ENCODE measurements at regions not wholly inside any gene's neighbourhood (a gene's known extent, or its start where the extent isn't known, plus 50 kb on each side); places are given as distances from the start of the nearest gene placed in this dataset.

GRCh38 chr1:106751002-106751401, 305.5 kb upstream of the PRMT6 start:
- TF ChIP-seq CTCF (conservative IDR thresholded peaks at IDR 0.05; ENCODE audit: low read depth, low read length) (no peak), EZH2 (IDR thresholded peaks at IDR 0.05; ENCODE audit: borderline replicate concordance, low read depth, low read length, poor library complexity, severe bottlenecking) (no peak)

Data from A673 (cell line).